ES-I3 (cell line): ENCODE measurements at regions not wholly inside any gene's neighbourhood (a gene's known extent, or its start where the extent isn't known, plus 50 kb on each side); places are given as distances from the start of the nearest gene placed in this dataset.

Experiments used
- H3K36me3 ChIP-seq: 2 replicates; pipeline ENCODE4 v1.6.1; 2013; ENCODE audit warnings: mild to moderate bottlenecking, low read length, control low read depth, moderate library complexity; ENCODE audit not compliant: insufficient read depth
- H3K4me1 ChIP-seq: 2 replicates; pipeline ENCODE4 v1.6.1; 2013; ENCODE audit warnings: mild to moderate bottlenecking, control low read depth, low read length; ENCODE audit not compliant: insufficient read depth
- H3K9ac ChIP-seq: 2 replicates; pipeline ENCODE4 v1.6.1; 2013; ENCODE audit warnings: low read depth, mild to moderate bottlenecking, low read length, moderate library complexity
- H3K9me3 ChIP-seq: 2 replicates; pipeline ENCODE4 v1.6.1; 2013; ENCODE audit warnings: mild to moderate bottlenecking, low read length, moderate library complexity; ENCODE audit not compliant: control insufficient read depth, insufficient read depth

GRCh38 chr4:107202744-107203143 lies 166.6 kb upstream of the DKK2 start:
- no peaks in the 10 kb centered on the region for H3K36me3 ChIP-seq

GRCh38 chr4:107197121-107197520 lies 161.0 kb upstream of the DKK2 start:
- no peaks in the 10 kb centered on the region for H3K9me3 ChIP-seq
- H3K4me1 ChIP-seq: no peaks in the 10 kb centered on the region
- no peaks in the 10 kb centered on the region for H3K36me3 ChIP-seq
- no peak overlapping the region for H3K9ac ChIP-seq

More at GRCh38 chr4:107202744-107203143, 166.6 kb upstream of the DKK2 start:
- Histone ChIP-seq H3K9me3 (no peaks in the 10 kb centered on the region), H3K9ac (no peak overlapping the region), H3K4me1 (no peaks in the 10 kb centered on the region)

GRCh38 chr4:107196312-107196711 lies 160.2 kb upstream of the DKK2 start:
- H3K9ac ChIP-seq: no peak overlapping the region
- H3K4me1 ChIP-seq: no peaks in the 10 kb centered on the region

GRCh38 chr4:107194005-107194404 lies 157.9 kb upstream of the DKK2 start:
- H3K9me3 ChIP-seq: no peaks in the 10 kb centered on the region
- H3K9ac ChIP-seq: no peak overlapping the region
- no peaks in the 10 kb centered on the region for H3K4me1 ChIP-seq
- H3K36me3 ChIP-seq: no peaks in the 10 kb centered on the region

More at GRCh38 chr4:107196312-107196711, 160.2 kb upstream of the DKK2 start:
- Histone ChIP-seq H3K9me3 (no peaks in the 10 kb centered on the region), H3K36me3 (no peaks in the 10 kb centered on the region)

GRCh38 chr4:107192601-107193000 lies 156.5 kb upstream of the DKK2 start:
- Histone ChIP-seq H3K9ac (no peak overlapping the region), H3K36me3 (no peaks in the 10 kb centered on the region)

GRCh38 chr4:107187091-107187490 lies 151.0 kb upstream of the DKK2 start:
- Histone ChIP-seq H3K4me1 (no peaks in the 10 kb centered on the region), H3K9me3 (no peaks in the 10 kb centered on the region)

More at GRCh38 chr4:107192601-107193000, 156.5 kb upstream of the DKK2 start:
- H3K4me1 ChIP-seq: no peaks in the 10 kb centered on the region
- H3K9me3 ChIP-seq: no peaks in the 10 kb centered on the region

GRCh38 chr4:107183155-107183774 lies 147.2 kb upstream of the DKK2 start:
- Histone ChIP-seq H3K4me1 (no peaks in the 10 kb centered on the region), H3K9ac (no peak overlapping the region), H3K36me3 (no peaks in the 10 kb centered on the region), H3K9me3 (no peaks in the 10 kb centered on the region)

More at GRCh38 chr4:107187091-107187490, 151.0 kb upstream of the DKK2 start:
- Histone ChIP-seq H3K36me3 (no peaks in the 10 kb centered on the region), H3K9ac (no peak overlapping the region)

- no peaks in the 10 kb centered on the region for H3K36me3 ChIP-seq
- no peaks in the 10 kb centered on the region for H3K9me3 ChIP-seq
- no peaks in the 10 kb centered on the region for H3K4me1 ChIP-seq
- no peak overlapping the region for H3K9ac ChIP-seq
Measured at GRCh38 chr4:107182347-107182746, 146.2 kb upstream of the DKK2 start.

- Histone ChIP-seq H3K9me3 (no peaks in the 10 kb centered on the region), H3K36me3 (no peaks in the 10 kb centered on the region), H3K9ac (no peak overlapping the region), H3K4me1 (no peaks in the 10 kb centered on the region)
Measured at GRCh38 chr4:107166873-107167450, 130.8 kb upstream of the DKK2 start.

GRCh38 chr4:107166181-107166580 lies 130.1 kb upstream of the DKK2 start:
- H3K9me3 ChIP-seq: no peaks in the 10 kb centered on the region
- H3K9ac ChIP-seq: no peak overlapping the region
- H3K4me1 ChIP-seq: no peaks in the 10 kb centered on the region
- H3K36me3 ChIP-seq: no peaks in the 10 kb centered on the region

GRCh38 chr4:107164962-107165475 lies 128.9 kb upstream of the DKK2 start:
- Histone ChIP-seq H3K36me3 (no peaks in the 10 kb centered on the region), H3K9me3 (no peaks in the 10 kb centered on the region)

GRCh38 chr4:107156443-107156842 lies 120.3 kb upstream of the DKK2 start:
- H3K9ac ChIP-seq: no peak overlapping the region
- no peaks in the 10 kb centered on the region for H3K9me3 ChIP-seq
- H3K4me1 ChIP-seq: no peaks in the 10 kb centered on the region
- no peaks in the 10 kb centered on the region for H3K36me3 ChIP-seq

More at GRCh38 chr4:107164962-107165475, 128.9 kb upstream of the DKK2 start:
- Histone ChIP-seq H3K9ac (no peak overlapping the region), H3K4me1 (no peaks in the 10 kb centered on the region)

GRCh38 chr4:107155366-107155765 lies 119.3 kb upstream of the DKK2 start:
- H3K36me3 ChIP-seq: no peaks in the 10 kb centered on the region

GRCh38 chr4:107153956-107154355 lies 117.8 kb upstream of the DKK2 start:
- Histone ChIP-seq H3K9me3 (no peaks in the 10 kb centered on the region), H3K36me3 (no peaks in the 10 kb centered on the region), H3K4me1 (no peaks in the 10 kb centered on the region), H3K9ac (no peak overlapping the region)

More at GRCh38 chr4:107155366-107155765, 119.3 kb upstream of the DKK2 start:
- no peaks in the 10 kb centered on the region for H3K9me3 ChIP-seq
- H3K9ac ChIP-seq: no peak overlapping the region
- H3K4me1 ChIP-seq: no peaks in the 10 kb centered on the region

GRCh38 chr4:107153228-107153627 lies 117.1 kb upstream of the DKK2 start:
- no peak overlapping the region for H3K9ac ChIP-seq
- H3K9me3 ChIP-seq: no peaks in the 10 kb centered on the region
- H3K4me1 ChIP-seq: no peaks in the 10 kb centered on the region
- no peaks in the 10 kb centered on the region for H3K36me3 ChIP-seq
